ENCODE measurements at regions not wholly inside any gene's neighbourhood (a gene's known extent, or its start where the extent isn't known, plus 50 kb on each side); places are given as distances from the start of the nearest gene placed in this dataset.

DNA sequence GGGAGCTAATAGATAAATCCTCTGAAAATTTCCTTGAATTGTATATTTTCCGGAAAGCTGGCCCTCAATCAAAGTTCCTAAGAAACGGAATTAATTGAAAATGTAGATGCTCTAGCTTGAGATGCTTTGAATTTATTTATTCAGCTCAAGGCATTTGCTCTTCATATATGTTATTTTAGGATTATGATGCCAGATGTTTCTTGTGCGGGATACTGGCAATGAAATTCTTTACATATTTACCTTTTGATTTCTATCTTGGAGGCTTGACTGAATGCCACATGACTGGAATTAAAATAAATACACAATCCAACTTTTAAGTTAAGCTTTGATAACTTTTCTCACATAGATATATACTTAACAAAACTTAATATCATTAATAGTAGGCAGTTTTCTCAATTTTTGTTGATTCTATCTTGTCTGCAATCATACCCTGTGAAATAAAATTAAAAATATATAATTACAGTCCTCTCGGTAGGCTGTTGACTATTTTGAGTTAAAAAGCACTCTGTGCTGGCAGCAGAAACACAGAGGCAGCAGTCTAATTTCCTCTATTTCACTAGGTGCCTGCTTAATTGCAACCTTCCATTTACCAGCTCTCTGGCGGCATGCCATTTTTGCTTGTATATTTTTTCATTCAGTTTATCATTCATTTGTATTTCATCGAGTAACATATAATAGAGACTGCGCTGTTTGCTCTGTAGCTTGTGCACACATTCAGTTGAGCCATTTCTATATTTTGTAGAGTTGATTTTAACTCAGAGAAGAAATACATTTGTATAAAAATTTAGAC, 991.5 kb downstream of the ADGRL3 start:
- H3K9me3 Mint-ChIP-seq = no peaks in the 10 kb centered on the region
- H3K4me3 Mint-ChIP-seq = no peak overlapping the region
- no peaks in the 10 kb centered on the region for H3K27me3 Mint-ChIP-seq
- no peaks in the 10 kb centered on the region for H3K4me1 Mint-ChIP-seq (ENCODE audit: unreplicated experiment)
- H3K36me3 Mint-ChIP-seq = no peaks in the 10 kb centered on the region
- TF ChIP-seq, protein P1, sequence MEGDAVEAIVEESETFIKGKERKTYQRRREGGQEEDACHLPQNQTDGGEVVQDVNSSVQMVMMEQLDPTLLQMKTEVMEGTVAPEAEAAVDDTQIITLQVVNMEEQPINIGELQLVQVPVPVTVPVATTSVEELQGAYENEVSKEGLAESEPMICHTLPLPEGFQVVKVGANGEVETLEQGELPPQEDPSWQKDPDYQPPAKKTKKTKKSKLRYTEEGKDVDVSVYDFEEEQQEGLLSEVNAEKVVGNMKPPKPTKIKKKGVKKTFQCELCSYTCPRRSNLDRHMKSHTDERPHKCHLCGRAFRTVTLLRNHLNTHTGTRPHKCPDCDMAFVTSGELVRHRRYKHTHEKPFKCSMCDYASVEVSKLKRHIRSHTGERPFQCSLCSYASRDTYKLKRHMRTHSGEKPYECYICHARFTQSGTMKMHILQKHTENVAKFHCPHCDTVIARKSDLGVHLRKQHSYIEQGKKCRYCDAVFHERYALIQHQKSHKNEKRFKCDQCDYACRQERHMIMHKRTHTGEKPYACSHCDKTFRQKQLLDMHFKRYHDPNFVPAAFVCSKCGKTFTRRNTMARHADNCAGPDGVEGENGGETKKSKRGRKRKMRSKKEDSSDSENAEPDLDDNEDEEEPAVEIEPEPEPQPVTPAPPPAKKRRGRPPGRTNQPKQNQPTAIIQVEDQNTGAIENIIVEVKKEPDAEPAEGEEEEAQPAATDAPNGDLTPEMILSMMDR (conservative IDR thresholded peaks at IDR 0.05) = no peak
- no peak for DNase-seq (ENCODE audit: extremely low spot score, unreplicated experiment)
- H3K27ac Mint-ChIP-seq = no peak overlapping the region

DNA sequence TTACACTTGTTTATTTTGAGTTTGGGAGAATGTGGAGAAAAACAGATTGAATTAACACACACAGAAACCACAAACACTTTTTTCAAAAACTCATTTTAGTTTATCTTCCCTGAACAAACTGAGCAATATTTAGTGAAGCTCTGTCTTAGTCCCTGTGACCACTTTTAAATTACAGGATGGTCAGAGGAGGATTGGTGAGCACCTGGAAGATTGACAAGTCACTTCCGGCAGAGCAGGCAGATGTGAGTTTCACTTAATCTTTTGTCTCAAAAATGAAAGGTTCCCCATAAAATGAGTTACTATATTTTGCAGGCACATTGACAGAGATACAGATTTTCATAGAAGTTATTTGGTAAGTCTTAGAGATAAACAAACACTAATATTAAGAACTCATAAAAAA, 970.1 kb downstream of the ADGRL3 start:
- Mint-ChIP-seq H3K27ac (no peak overlapping the region), H3K27me3 (no peaks in the 10 kb centered on the region), H3K36me3 (no peaks in the 10 kb centered on the region), H3K4me1 (ENCODE audit: unreplicated experiment) (no peaks in the 10 kb centered on the region), H3K9me3 (peaks cover 5% of the 10 kb centered on the region), H3K4me3 (no peak overlapping the region)
- TF ChIP-seq, protein P1 (conservative IDR thresholded peaks at IDR 0.05) = no peak
- no peak for DNase-seq (ENCODE audit: extremely low spot score, unreplicated experiment)

DNA sequence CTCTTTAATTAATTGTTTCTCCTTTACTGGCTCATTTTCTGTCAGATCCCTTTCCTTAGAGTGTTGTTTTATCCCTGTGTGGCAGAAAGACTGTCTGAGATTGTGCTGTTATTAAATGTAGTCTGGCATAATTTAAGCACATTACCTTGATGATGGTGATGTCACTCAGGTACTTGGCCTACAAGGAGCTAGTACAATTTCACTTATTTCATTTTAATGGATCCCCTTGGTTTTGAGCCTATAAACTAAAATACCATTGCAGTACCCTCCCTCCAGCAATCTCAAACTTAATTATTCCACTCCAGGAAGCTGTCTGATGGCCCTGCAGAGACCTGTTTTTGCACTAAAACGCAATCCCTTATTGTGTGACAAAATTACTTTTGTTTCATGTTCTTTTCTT, 968.6 kb downstream of the ADGRL3 start:
- Mint-ChIP-seq H3K9me3 (peaks cover 5% of the 10 kb centered on the region), H3K27ac (no peak overlapping the region), H3K4me3 (no peak overlapping the region), H3K27me3 (no peaks in the 10 kb centered on the region), H3K4me1 (ENCODE audit: unreplicated experiment) (no peaks in the 10 kb centered on the region), H3K36me3 (no peaks in the 10 kb centered on the region)
- TF ChIP-seq, protein P1 (conservative IDR thresholded peaks at IDR 0.05) = no peak
- DNase-seq (ENCODE audit: extremely low spot score, unreplicated experiment) = no peak

DNA sequence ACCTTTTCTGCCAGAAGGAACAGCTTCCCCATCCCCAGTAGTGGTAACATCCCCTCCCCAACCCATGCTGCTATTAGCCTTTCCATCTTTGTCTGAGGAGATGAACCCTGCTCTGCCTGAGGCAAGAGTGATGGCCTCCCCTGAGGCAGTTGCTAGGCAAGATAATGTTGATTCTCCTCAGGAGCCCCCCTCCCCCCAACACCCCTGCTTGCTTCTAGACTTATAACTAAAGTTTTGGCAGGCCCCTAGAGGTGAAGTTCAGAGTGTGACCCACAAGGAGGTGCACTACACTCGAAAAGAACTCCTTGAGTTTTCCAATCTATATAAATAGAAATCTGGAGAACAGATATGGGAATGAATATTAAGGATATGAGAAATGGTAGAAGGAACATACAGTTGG, 962.5 kb downstream of the ADGRL3 start:
- H3K4me3 Mint-ChIP-seq = no peak overlapping the region
- DNase-seq (ENCODE audit: extremely low spot score, unreplicated experiment) = no peak
- H3K27me3 Mint-ChIP-seq = no peaks in the 10 kb centered on the region

DNA sequence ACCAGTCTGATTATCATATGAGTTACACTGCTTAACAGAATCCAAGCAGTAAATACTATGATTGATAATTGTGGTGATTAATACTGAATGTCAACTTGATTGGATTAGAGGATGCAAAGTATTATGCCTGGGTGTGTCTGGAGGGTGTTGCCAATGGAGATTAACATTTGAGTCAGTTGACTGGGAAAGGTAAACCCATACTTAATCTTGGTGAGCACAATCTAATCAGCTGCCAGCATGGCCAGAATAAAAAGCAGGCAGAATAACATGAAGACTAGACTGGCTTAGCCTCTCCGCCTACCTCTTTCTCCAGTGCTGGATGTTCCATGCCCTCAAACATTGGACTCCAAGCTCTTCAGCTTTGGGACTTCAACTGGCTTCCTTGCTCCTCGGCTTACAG, 961.3 kb downstream of the ADGRL3 start:
- H3K4me1 Mint-ChIP-seq (ENCODE audit: unreplicated experiment) = no peaks in the 10 kb centered on the region
- DNase-seq (ENCODE audit: extremely low spot score, unreplicated experiment) = no peak
- no peaks in the 10 kb centered on the region for H3K36me3 Mint-ChIP-seq
- H3K4me3 Mint-ChIP-seq = no peak overlapping the region
- H3K27me3 Mint-ChIP-seq = no peaks in the 10 kb centered on the region
- TF ChIP-seq, protein P1 (conservative IDR thresholded peaks at IDR 0.05) = no peak
- no peak overlapping the region for H3K27ac Mint-ChIP-seq
- peaks cover 3% of the 10 kb centered on the region for H3K9me3 Mint-ChIP-seq

More for the DNA sequence above, 962.5 kb downstream of the ADGRL3 start:
- Mint-ChIP-seq H3K27ac (no peak overlapping the region), H3K4me1 (ENCODE audit: unreplicated experiment) (no peaks in the 10 kb centered on the region), H3K9me3 (peaks cover 5% of the 10 kb centered on the region), H3K36me3 (no peaks in the 10 kb centered on the region)
- TF ChIP-seq, protein P1 (conservative IDR thresholded peaks at IDR 0.05) = no peak
